ENCODE measurements at regions not wholly inside any gene's neighbourhood (a gene's known extent, or its start where the extent isn't known, plus 50 kb on each side); places are given as distances from the start of the nearest gene placed in this dataset.

DNA sequence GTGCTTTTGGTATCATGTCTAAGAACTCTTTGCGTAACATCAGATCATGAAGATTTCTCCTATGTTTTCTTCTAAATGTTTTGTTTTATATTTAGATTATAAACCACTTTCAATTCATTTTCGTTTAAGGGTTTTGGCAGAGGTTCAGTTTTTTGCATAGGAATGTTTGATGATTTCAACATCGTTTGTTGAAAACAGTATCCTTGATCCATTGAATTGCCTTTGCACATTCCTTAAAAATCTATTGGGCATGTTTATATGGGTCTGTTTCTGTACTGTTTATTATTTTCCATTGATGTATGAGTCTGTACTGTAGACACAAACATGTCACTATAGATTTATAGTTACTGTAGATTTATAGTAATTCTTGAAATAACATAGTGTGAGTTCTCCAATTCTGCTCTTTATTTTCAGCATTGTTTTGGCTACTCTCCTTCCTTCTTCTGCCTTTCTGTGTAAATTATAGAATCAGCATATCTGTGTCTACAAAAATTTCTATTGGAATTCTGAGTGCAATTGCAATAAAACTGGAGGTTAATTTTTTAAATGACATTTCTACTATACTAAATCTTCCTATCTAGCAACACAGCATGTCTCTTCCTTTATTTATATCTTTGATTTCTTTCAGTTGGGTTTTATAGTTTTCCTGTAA lies 374.0 kb downstream of the SV2B start:
- Histone ChIP-seq H3K4me1 (ENCODE audit: insufficient read depth, low read length) (no peaks in the 10 kb centered on the region), H3K27me3 (ENCODE audit: insufficient read depth, low read length) (no peaks in the 10 kb centered on the region), H3K36me3 (ENCODE audit: insufficient read depth, low read length) (no peaks in the 10 kb centered on the region), H3K9me3 (ENCODE audit: insufficient read depth, low read depth, low read length) (no peaks in the 10 kb centered on the region), H3K4me3 (ENCODE audit: low read length) (no peak overlapping the region), H3K27ac (ENCODE audit: low read depth, low read length) (no peak overlapping the region), H3K9ac (ENCODE audit: low read depth, low read length) (no peak overlapping the region)
- WGBS, result 100% methylated on average over 1 of the region's 3 CpGs

DNA sequence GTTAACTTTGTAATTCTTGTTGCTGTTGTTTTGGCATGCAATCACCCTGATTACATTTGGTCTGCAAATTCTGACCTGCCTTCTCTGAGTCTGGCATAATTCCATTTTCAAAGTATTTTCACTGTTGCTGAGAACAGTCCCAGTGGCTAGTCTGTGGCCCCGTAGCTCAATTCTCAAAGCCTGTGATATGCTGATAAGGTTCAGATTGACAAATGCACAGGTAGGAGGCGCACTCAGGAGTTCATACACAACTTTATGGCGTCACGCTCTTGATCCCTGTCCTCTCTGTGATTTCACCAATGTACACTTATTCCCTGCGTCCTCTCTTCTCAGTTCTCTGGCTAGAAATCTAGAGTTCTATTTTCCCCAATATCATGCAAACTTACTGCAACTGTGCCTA lies 376.6 kb upstream of the SLCO3A1 start:
- WGBS, result 90% methylated on average over 5 of the region's 5 CpGs
- H3K36me3 ChIP-seq (ENCODE audit: insufficient read depth, low read length), result no peaks in the 10 kb centered on the region
- no peaks in the 10 kb centered on the region for H3K4me1 ChIP-seq (ENCODE audit: insufficient read depth, low read length)
- no peaks in the 10 kb centered on the region for H3K27me3 ChIP-seq (ENCODE audit: insufficient read depth, low read length)
- H3K27ac ChIP-seq (ENCODE audit: low read depth, low read length), result no peak overlapping the region
- H3K9ac ChIP-seq (ENCODE audit: low read depth, low read length), result no peak overlapping the region
- no peaks in the 10 kb centered on the region for H3K9me3 ChIP-seq (ENCODE audit: insufficient read depth, low read depth, low read length)
- no peak overlapping the region for H3K4me3 ChIP-seq (ENCODE audit: low read length)

DNA sequence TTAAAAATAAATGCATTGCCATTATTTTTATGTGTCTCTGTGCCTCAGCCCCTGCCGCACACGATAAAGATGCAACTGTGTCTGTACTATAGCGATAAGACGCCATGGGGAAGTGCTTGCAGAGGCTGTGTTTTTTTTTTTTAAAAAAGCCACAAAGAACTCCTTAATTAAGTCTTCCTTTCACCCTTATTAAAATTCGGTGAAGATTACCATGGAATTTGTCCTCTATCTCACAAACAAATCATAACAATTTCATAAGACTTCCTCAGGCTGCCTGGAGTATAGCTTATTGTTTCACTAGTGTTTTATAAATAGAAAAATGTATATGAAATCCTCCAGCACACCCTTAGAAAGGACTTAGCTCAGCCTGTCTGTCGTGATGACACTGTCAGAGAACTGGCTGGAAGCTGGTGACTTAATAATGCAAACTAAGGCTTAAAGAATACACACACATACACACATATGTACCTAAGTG lies 374.8 kb upstream of the SLCO3A1 start:
- WGBS, result 85% methylated on average over 5 of the region's 6 CpGs
- no peaks in the 10 kb centered on the region for H3K4me1 ChIP-seq (ENCODE audit: insufficient read depth, low read length)
- H3K27ac ChIP-seq (ENCODE audit: low read depth, low read length), result no peak overlapping the region
- H3K9me3 ChIP-seq (ENCODE audit: insufficient read depth, low read depth, low read length), result no peaks in the 10 kb centered on the region
- H3K4me3 ChIP-seq (ENCODE audit: low read length), result no peak overlapping the region
- H3K9ac ChIP-seq (ENCODE audit: low read depth, low read length), result no peak overlapping the region
- no peaks in the 10 kb centered on the region for H3K36me3 ChIP-seq (ENCODE audit: insufficient read depth, low read length)
- H3K27me3 ChIP-seq (ENCODE audit: insufficient read depth, low read length), result no peaks in the 10 kb centered on the region

DNA sequence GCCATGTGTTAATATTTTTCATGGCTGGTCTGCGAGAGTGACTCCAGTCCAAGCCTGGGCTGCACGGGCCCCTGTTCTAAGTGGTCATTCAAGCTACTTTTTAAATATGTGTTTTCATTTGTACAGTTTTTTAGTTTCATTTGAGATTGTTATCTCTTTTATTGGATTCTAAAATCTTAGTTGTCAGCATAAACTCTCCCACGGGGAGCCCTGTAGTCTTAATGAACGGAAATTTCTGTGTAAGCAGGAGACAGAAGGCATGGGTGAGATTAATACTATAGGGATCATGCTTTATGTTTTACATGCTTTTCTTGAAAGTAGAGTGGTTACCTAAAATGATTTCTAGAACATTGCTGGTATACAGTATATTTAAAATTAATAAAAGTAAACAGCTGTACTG lies 373.1 kb upstream of the SLCO3A1 start:
- H3K9ac ChIP-seq (ENCODE audit: low read depth, low read length), result no peak overlapping the region
- peaks cover 4% of the 10 kb centered on the region; the same call in 1 of the 2 replicates for H3K4me1 ChIP-seq (ENCODE audit: insufficient read depth, low read length)
- no peak overlapping the region for H3K4me3 ChIP-seq (ENCODE audit: low read length)
- H3K27ac ChIP-seq (ENCODE audit: low read depth, low read length), result no peak overlapping the region
- 96% methylated on average over 4 of the region's 4 CpGs for WGBS
- no peaks in the 10 kb centered on the region for H3K27me3 ChIP-seq (ENCODE audit: insufficient read depth, low read length)
- H3K9me3 ChIP-seq (ENCODE audit: insufficient read depth, low read depth, low read length), result no peaks in the 10 kb centered on the region
- H3K36me3 ChIP-seq (ENCODE audit: insufficient read depth, low read length), result no peaks in the 10 kb centered on the region

DNA sequence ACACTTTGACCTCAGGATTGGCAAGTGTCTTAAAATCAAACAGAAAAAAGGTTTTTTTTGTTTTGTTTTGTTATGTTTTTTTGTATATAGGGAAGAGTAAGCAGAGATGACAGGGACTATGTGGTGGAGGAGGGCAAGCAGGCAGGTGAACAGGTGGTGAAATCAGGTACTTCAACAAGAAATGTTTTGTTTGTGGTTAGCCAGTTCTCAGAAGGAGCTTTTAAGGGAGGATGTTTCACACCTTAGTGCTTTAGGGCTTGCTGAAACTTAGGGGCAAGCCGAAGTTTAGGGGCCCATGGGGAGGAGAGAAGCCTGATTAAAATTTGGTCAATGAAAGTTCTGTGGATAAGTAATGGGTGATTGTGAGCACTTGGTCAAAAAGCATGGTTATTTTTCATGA lies 370.7 kb upstream of the SLCO3A1 start:
- 93% methylated on average over 1 of the region's 1 CpG for WGBS
- no peaks in the 10 kb centered on the region for H3K27me3 ChIP-seq (ENCODE audit: insufficient read depth, low read length)

DNA sequence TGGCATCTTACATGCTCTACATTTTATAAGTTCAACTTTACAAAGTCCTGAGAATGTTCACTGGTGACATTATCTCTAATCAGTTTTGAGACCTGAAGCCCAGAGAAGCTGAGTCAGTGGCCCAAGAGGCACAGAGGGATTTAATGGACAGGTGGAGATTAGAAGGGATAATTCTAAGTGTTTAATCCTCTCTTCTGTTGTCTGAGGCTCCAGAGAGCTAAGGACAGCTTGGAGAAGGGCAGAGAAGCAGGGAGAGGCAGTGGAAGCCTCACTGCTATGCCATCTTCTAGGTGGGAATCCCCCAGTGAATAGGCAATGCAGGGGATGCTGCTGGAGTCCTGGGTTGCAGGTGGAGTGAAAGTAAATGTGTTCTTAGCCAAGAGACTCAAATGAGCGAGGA lies 369.4 kb upstream of the SLCO3A1 start:
- H3K4me1 ChIP-seq (ENCODE audit: insufficient read depth, low read length), result peaks cover 13% of the 10 kb centered on the region
- no peaks in the 10 kb centered on the region for H3K9me3 ChIP-seq (ENCODE audit: insufficient read depth, low read depth, low read length)
- WGBS, result 96% methylated on average over 1 of the region's 1 CpG
- no peak overlapping the region for H3K9ac ChIP-seq (ENCODE audit: low read depth, low read length)
- no peak overlapping the region for H3K4me3 ChIP-seq (ENCODE audit: low read length)
- H3K27me3 ChIP-seq (ENCODE audit: insufficient read depth, low read length), result no peaks in the 10 kb centered on the region
- no peak overlapping the region for H3K27ac ChIP-seq (ENCODE audit: low read depth, low read length)
- H3K36me3 ChIP-seq (ENCODE audit: insufficient read depth, low read length), result no peaks in the 10 kb centered on the region

More for the DNA sequence above, 370.7 kb upstream of the SLCO3A1 start:
- H3K4me3 ChIP-seq (ENCODE audit: low read length), result no peak overlapping the region
- no peak overlapping the region for H3K27ac ChIP-seq (ENCODE audit: low read depth, low read length)
- H3K9me3 ChIP-seq (ENCODE audit: insufficient read depth, low read depth, low read length), result no peaks in the 10 kb centered on the region
- H3K4me1 ChIP-seq (ENCODE audit: insufficient read depth, low read length), result peaks cover 4% of the 10 kb centered on the region; the same call in 1 of the 2 replicates
- H3K36me3 ChIP-seq (ENCODE audit: insufficient read depth, low read length), result no peaks in the 10 kb centered on the region
- H3K9ac ChIP-seq (ENCODE audit: low read depth, low read length), result no peak overlapping the region

DNA sequence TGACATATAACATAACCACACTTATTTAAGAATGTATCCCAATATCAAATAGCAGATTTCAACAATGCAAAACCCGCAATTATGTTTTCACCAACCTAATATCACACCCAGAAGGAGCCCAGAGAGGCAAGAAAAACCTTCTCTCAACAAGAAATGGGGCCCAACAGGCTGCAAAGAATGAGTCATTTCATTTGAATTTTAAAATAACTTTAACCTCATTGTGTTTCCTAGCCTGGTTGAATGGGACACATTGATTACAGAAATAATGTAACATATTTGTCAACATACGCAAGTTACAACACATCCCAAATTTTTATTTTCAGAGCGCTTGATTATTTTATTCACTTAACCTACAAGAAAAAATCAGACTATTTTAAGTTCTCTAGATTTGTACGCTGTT lies 365.1 kb upstream of the SLCO3A1 start:
- no peak overlapping the region for H3K27ac ChIP-seq (ENCODE audit: low read depth, low read length)
- WGBS, result 90% methylated on average over 3 of the region's 4 CpGs
- no peak overlapping the region for H3K9ac ChIP-seq (ENCODE audit: low read depth, low read length)
- peaks cover 13% of the 10 kb centered on the region for H3K4me1 ChIP-seq (ENCODE audit: insufficient read depth, low read length)
- H3K9me3 ChIP-seq (ENCODE audit: insufficient read depth, low read depth, low read length), result no peaks in the 10 kb centered on the region
- no peak overlapping the region for H3K4me3 ChIP-seq (ENCODE audit: low read length)
- no peaks in the 10 kb centered on the region for H3K36me3 ChIP-seq (ENCODE audit: insufficient read depth, low read length)
- no peaks in the 10 kb centered on the region for H3K27me3 ChIP-seq (ENCODE audit: insufficient read depth, low read length)

DNA sequence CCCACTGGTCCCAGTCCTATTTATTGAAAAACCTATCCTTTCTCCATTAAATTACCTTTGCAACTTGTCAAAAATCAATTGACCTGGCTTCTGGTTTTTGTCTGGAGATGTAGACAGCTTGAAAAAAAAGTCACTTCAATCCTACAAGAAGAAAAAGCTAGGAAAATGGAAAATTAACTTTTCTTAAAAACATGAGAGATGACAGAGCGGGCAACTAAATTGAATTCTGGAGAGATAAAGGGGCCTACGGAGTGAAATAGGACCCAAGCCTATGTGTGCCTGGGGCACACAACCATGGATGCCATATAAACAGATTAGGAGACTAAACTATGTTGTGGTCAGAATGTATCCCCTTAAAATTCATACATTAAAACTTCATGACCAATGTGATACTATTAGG lies 363.3 kb upstream of the SLCO3A1 start:
- peaks cover 10% of the 10 kb centered on the region for H3K4me1 ChIP-seq (ENCODE audit: insufficient read depth, low read length)
- no peaks in the 10 kb centered on the region for H3K27me3 ChIP-seq (ENCODE audit: insufficient read depth, low read length)
- no peak overlapping the region for H3K9ac ChIP-seq (ENCODE audit: low read depth, low read length)
- H3K9me3 ChIP-seq (ENCODE audit: insufficient read depth, low read depth, low read length), result no peaks in the 10 kb centered on the region
- WGBS, result 91% methylated on average over 2 of the region's 2 CpGs
- H3K4me3 ChIP-seq (ENCODE audit: low read length), result no peak overlapping the region
- no peak overlapping the region for H3K27ac ChIP-seq (ENCODE audit: low read depth, low read length)
- H3K36me3 ChIP-seq (ENCODE audit: insufficient read depth, low read length), result no peaks in the 10 kb centered on the region

DNA sequence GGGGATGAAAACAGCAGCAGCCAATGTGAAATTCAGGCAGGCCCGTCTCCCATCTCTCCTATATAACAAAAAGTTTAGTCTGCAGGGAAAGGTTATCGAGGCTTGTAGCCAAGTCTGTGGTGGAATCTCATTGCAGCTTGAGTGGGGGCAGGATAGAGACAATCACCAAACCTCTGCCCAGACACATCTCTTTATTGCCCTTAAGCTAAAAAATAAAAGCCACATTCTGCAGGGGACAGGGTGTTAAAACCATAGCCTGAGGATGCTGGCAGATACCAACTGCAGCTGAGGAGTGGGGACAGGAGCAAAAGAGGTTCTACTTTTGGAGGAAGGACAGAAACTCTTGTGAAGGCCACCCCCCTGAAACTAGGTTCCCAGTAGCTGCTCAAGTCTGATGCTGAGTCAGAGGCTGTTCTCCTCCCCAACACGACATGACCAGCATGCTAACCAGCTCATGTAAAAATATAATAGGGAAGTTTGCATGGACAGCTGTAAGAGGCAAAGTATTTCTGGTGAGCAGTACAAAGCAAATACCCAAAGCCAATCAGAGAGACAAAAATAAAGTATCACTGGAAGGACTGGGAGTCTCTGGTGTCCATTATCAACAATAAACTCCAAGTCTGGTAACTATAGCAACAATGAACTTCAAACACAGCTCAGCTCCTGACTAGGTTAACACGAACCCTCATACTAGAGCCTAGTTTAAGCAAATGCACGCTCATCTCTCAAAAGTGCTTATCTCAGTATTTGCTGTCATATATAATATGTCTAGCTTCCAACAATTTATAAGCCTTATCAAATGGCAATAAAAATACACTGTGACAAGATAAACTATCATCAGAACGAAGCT lies 362.2 kb upstream of the SLCO3A1 start:
- 89% methylated on average over 4 of the region's 6 CpGs for WGBS
- Histone ChIP-seq H3K4me1 (ENCODE audit: insufficient read depth, low read length) (peaks cover 9% of the 10 kb centered on the region), H3K27me3 (ENCODE audit: insufficient read depth, low read length) (no peaks in the 10 kb centered on the region), H3K27ac (ENCODE audit: low read depth, low read length) (no peak overlapping the region), H3K9ac (ENCODE audit: low read depth, low read length) (no peak overlapping the region), H3K4me3 (ENCODE audit: low read length) (no peak overlapping the region), H3K9me3 (ENCODE audit: insufficient read depth, low read depth, low read length) (no peaks in the 10 kb centered on the region), H3K36me3 (ENCODE audit: insufficient read depth, low read length) (no peaks in the 10 kb centered on the region)

DNA sequence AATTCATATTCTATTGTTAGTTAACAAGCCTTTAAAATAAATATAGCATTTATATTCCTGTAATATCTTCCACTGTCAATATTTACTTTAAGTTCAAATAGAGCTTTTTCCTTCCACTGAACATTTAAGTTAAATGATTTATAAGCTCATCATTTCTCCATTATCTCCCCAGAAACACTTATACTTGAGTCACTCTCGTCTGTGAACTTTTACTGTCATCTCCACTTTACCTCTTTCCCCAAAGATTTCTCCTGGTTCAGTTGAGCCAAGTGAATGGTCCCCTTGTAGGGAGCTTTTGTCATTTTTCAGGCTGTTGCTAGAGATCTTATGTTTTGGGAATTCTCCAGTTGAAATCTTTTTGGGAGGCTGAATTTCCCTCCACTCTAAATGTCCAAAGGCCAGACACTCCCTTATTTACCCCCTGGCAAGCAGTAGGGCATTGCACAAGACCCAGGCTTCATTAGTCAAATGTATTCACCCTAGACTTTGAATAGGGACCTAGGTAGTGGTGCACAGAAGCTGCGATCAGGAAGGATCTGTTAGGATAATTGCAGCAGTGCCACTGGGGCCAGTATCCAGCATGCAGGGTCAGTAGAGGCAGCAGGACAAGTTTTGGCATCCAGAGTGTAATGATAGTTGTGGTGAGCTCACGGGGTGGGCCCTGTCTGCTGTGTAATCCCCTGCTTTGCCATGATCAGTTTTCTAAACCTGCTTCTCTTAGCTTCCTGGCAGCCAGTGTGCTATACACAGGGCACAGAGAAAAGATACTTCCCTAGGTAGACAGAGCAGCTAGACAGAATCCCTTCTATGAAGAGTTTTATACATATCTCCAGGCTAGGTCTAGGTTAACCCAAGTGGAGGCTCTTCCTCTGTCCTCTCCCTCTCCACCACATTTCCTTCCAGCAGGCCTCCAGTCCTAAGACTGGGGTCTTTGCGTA lies 356.5 kb upstream of the SLCO3A1 start:
- no peaks in the 10 kb centered on the region for H3K9me3 ChIP-seq (ENCODE audit: insufficient read depth, low read depth, low read length)
- H3K27me3 ChIP-seq (ENCODE audit: insufficient read depth, low read length), result no peaks in the 10 kb centered on the region
- no peak overlapping the region for H3K27ac ChIP-seq (ENCODE audit: low read depth, low read length)
- no peak overlapping the region for H3K4me3 ChIP-seq (ENCODE audit: low read length)
- H3K9ac ChIP-seq (ENCODE audit: low read depth, low read length), result no peak overlapping the region
- H3K36me3 ChIP-seq (ENCODE audit: insufficient read depth, low read length), result no peaks in the 10 kb centered on the region
- WGBS, result 90% methylated on average over 4 of the region's 4 CpGs
- H3K4me1 ChIP-seq (ENCODE audit: insufficient read depth, low read length), result peaks cover 22% of the 10 kb centered on the region
